ENCODE measurements at regions not wholly inside any gene's neighbourhood (a gene's known extent, or its start where the extent isn't known, plus 50 kb on each side); places are given as distances from the start of the nearest gene placed in this dataset.

- ChIA-PET RAD21 (ENCODE audit: unreplicated experiment) (no interaction called here), POLR2A (no interaction called here), CTCF (no interaction called here), SMC1A (ENCODE audit: uncharacterized antibody, unreplicated experiment) (interaction anchor here (0.5 kb wide), 1 partner anchor 623 kb away, joined by 3 read pairs; no protein-coding TSS in a partner anchor)
- DNase-seq (ENCODE audit: low read depth, low spot score): no peak
- no peak overlapping the region for H3K9ac ChIP-seq (ENCODE audit: control insufficient read depth, insufficient read depth, low read length)
- no peak for FAIRE-seq
- intact Hi-C loops (cut with micrococcal nuclease; ENCODE audit: unreplicated experiment) (no loop called here), in situ Hi-C loops (cut with MboI) (no loop called here)
- no peak overlapping the region for H3K4me2 ChIP-seq (ENCODE audit: control insufficient read depth, insufficient read depth)
- no peaks in the 10 kb centered on the region for H3K9me3 ChIP-seq (replicated peaks; ENCODE audit: control insufficient read depth, insufficient read depth, low read length)
- ATAC-seq: no peak
- 35% methylated on average over 6 of the region's 6 CpGs for WGBS (ENCODE audit: insufficient coverage, insufficient replicate concordance, low lambda C conversion rate, missing lambda C conversion rate)
- BruUV-seq (replicated peaks): no TSS peak
- no peaks in the 10 kb centered on the region for H4K20me1 ChIP-seq (ENCODE audit: control insufficient read depth, insufficient read depth)
- H3K4me3 ChIP-seq: no peak overlapping the region
- no peaks in the 10 kb centered on the region for H3K36me3 ChIP-seq (ENCODE audit: control insufficient read depth in 2 of 2, insufficient read depth in 2 of 2, low read length in 1 of 2)
- H3K4me1 ChIP-seq (ENCODE audit: control insufficient read depth, insufficient read depth, low read length): no peaks in the 10 kb centered on the region
- H3K27ac ChIP-seq (ENCODE audit: control insufficient read depth, insufficient read depth): no peak overlapping the region
- H3K79me2 ChIP-seq (ENCODE audit: control insufficient read depth, insufficient read depth, low read length): no peaks in the 10 kb centered on the region
- H2AFZ ChIP-seq (ENCODE audit: control insufficient read depth, low read depth, low read length): no peak overlapping the region
- TF ChIP-seq TARDBP (IDR thresholded peaks at IDR 0.05; ENCODE audit: borderline replicate concordance) (no peak), SIX5 (IDR thresholded peaks at IDR 0.05; ENCODE audit: low read depth, low read length, severe bottlenecking) (no peak), SREBF2 (IDR thresholded peaks at IDR 0.05; ENCODE audit: low read length) (no peak), SMAD1 (IDR thresholded peaks at IDR 0.05; ENCODE audit: low read depth, partially characterized antibody) (no peak), BCL11A (IDR thresholded peaks at IDR 0.05; ENCODE audit: low read depth, low read length) (no peak), CREM (IDR thresholded peaks at IDR 0.05; ENCODE audit: low read depth) (no peak), GATAD2B (conservative IDR thresholded peaks at IDR 0.05; ENCODE audit: low read depth) (no peak), NR2C2 (IDR thresholded peaks at IDR 0.05; ENCODE audit: borderline replicate concordance, control insufficient read depth, insufficient read length, low read depth) (no peak), NBN (IDR thresholded peaks at IDR 0.05) (no peak), POLR2AphosphoS2 (IDR thresholded peaks at IDR 0.05; ENCODE audit: low read depth, low read length) (no peak), PML (IDR thresholded peaks at IDR 0.05; ENCODE audit: low read length) (no peak), POLR2AphosphoS5 (IDR thresholded peaks at IDR 0.05; ENCODE audit: low read length) (no peak), IRF4 (IDR thresholded peaks at IDR 0.05; ENCODE audit: low read depth, low read length) (no peak), NRF1 (conservative IDR thresholded peaks at IDR 0.05; ENCODE audit: low read depth, low read length) (no peak), NR2C1 (IDR thresholded peaks at IDR 0.05) (no peak), MTA3 (IDR thresholded peaks at IDR 0.05; ENCODE audit: borderline replicate concordance, low read length) (no peak), SMAD5 (IDR thresholded peaks at IDR 0.05; ENCODE audit: low read depth) (no peak), EP300 (IDR thresholded peaks at IDR 0.05; ENCODE audit: borderline replicate concordance in 1 of 2, control insufficient read depth in 1 of 2, low read depth in 2 of 2, low read length in 2 of 2) (no peak)
- H3K27me3 ChIP-seq (replicated peaks in 1 of 2; ENCODE audit: control insufficient read depth in 2 of 2, insufficient read depth in 2 of 2, low read length in 1 of 2): peaks cover 0 to 2% of the 10 kb centered on the region in 2 experiments; a peak in 1 of 4 replicates
Measured at GRCh38 chr2:224110811-224111210, 71.7 kb upstream of the SERPINE2 start.

Measured in GM12878 (cell line).